GM12892 (cell line): ENCODE measurements at regions not wholly inside any gene's neighbourhood (a gene's known extent, or its start where the extent isn't known, plus 50 kb on each side); places are given as distances from the start of the nearest gene placed in this dataset.
"Not testable (repeated sequence)": the region's sequence is repeated elsewhere in the genome, so short reads cannot be mapped to it uniquely, and the experiment has no call there.

Experiments used
- DNase-seq: peaks from one replicate; pipeline ENCODE4 v3.0.0; 2011; ENCODE audit not compliant: insufficient read length
- FAIRE-seq: peaks from 2 replicates; lab custom pipeline; 2011; peaks lifted over from hg19 to GRCh38; lab: Jason Lieb, UNC
- POLR2A ChIP-seq: IDR thresholded peaks from 2 replicates; pipeline ENCODE4 v1.6.1; 2011; ENCODE audit warnings: low read depth, low read length, control low read depth
- POLR2AphosphoS5 ChIP-seq: IDR thresholded peaks from 2 replicates; pipeline ENCODE4 v1.6.1; 2011; ENCODE audit warnings: low read depth, low read length, control low read depth
- TAF1 ChIP-seq: IDR thresholded peaks from 2 replicates; pipeline ENCODE4 v1.6.1; 2011; ENCODE audit warnings: low read depth, mild to moderate bottlenecking, control low read depth, low read length, borderline replicate concordance

GRCh38 chr2:228771774-228772173 lies 499.3 kb downstream of the PID1 start:
- no peak for FAIRE-seq
- TF ChIP-seq TAF1 (no peak), POLR2AphosphoS5 (no peak), POLR2A (no peak)
- DNase-seq: no peak

GRCh38 chr2:228771315-228771714 lies 499.8 kb downstream of the PID1 start:
- no peak for FAIRE-seq
- TF ChIP-seq POLR2AphosphoS5: no peak
- TF ChIP-seq TAF1: no peak
- no peak for TF ChIP-seq POLR2A
- no peak for DNase-seq

GRCh38 chr2:228768818-228769217 lies 502.3 kb downstream of the PID1 start:
- DNase-seq (no peak), FAIRE-seq (no peak)

DNA sequence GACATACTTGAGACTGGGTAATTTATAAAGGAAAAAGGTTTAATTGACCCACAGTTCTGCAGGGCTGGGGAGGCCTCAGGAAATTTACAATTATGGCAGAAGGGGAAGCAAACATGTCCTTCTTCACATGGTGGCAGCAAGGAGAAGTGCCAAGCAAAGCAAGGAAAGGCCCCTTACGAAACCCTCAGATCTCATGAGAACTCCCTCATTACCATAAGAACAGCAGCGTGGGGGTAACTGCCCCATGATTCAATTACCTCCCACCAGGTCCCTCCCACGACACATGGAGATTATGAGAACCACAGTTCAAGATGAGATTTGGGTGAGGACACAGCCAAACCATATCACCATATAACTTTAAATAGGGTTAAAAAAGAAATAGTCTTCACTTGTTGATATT lies 502.9 kb downstream of the PID1 start:
- not testable (repeated sequence) for FAIRE-seq, DNase-seq

More at GRCh38 chr2:228768818-228769217, 502.3 kb downstream of the PID1 start:
- TF ChIP-seq POLR2AphosphoS5 (no peak), POLR2A (no peak)

GRCh38 chr2:228767196-228767595 lies 503.9 kb downstream of the PID1 start:
- FAIRE-seq (no peak), DNase-seq (no peak)
- TF ChIP-seq POLR2AphosphoS5 (no peak), TAF1 (no peak), POLR2A (no peak)

DNA sequence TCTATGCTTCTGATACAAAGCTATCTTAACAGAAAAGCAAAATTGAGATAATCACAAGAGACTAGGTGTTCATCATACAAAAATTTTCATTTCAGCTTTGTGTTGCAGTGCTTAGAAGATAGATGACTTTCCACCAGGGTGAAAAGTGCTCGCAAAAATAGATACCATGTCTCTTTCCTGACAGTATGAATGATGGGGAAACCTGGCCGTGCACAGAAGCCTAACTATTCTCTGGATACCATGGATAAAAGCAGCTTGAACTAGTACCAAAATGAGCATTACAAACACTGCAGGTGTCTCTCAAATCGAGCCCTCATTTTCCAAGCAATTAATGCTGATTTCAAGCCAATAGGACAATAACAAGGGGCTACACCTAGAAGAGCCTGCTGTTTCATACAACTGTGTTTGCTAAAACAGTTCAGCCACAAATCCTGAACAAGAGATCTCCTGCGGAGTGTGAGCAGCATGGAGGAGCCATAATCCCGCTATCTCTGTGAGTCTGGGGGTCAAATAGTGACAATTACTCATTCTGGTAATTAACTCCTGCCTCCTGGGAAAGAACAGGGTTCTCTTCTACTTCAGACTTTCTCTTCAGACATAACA lies 507.6 kb downstream of the PID1 start:
- no peak for FAIRE-seq
- DNase-seq: no peak
- TF ChIP-seq POLR2A (no peak), TAF1 (no peak)

DNA sequence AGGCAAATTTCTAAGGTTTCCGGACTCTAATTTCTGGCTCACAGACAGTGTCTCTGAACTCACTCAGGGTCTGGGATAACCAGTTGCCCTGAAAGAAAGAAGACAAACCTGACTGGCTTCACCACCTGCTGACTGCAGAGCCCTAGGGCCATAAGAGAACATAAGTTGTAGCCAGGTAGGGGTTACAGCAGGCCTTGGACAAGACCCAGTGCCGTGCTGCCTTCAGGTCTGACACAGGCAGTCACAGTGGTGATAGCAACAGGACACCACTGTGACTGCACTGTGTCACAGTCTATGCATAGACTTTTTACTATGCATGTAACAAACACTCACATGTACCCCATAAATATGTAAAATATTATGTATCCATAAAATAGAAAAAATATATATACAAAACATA lies 508.5 kb downstream of the PID1 start:
- no peak for TF ChIP-seq TAF1
- TF ChIP-seq POLR2A: no peak
- no peak for TF ChIP-seq POLR2AphosphoS5
- DNase-seq: no peak
- no peak for FAIRE-seq

DNA sequence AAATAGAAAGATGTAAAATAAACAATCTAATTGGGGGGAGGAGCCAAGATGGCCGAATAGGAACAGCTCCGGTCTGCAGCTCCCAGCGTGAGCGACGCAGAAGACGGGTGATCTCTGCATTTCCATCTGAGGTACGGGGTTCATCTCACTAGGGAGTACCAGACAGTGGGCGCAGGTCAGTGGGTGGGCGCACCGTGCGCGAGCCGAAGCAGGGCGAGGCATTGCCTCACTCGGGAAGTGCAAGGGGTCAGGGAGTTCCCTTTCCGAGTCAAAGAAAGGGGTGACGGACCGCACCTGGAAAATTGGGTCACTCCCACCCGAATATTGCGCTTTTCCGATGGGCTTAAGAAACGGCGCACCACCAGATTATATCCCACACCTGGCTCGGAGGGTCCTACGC lies 515.4 kb downstream of the PID1 start:
- not testable (repeated sequence) for FAIRE-seq

GRCh38 chr2:228747483-228747882 lies 523.6 kb downstream of the PID1 start:
- no peak for FAIRE-seq
- TF ChIP-seq POLR2A (no peak), POLR2AphosphoS5 (no peak), TAF1 (no peak)
- no peak for DNase-seq

More for the DNA sequence above, 515.4 kb downstream of the PID1 start:
- DNase-seq: not testable (repeated sequence)

DNA sequence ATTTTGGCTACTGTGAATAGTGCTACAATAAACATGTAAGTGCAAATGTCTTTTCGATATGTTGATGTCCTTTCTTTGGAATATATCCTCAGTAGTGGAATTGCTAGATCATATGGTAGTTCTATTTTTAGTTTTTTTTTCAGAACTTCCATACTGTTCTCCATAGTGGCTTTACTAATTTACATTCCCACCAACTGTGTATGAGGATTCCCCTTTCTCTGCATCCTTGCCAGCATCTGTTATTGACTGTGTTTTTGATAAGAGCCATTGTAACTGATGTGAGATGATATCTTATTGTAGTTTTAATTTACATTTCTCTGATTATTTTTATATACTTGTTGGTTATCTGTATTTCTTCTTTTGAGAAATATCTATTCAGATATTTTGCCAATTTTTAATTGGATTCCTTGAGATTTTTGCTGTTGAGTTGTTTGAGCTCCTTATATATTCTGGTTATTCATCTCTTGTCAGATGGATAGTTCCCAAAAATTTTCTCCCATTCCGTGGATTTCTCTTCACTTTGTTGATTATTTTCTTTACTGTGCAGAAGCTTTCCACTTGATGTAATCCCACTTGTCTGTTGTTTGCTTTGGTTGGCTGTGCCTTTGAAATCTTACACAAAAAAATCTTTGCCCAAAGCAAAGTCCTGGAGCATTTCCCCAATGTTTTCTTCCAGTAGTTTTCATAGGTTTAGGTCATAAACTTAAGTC lies 532.3 kb downstream of the PID1 start:
- TF ChIP-seq POLR2AphosphoS5: no peak
- TF ChIP-seq TAF1: no peak
- no peak for TF ChIP-seq POLR2A
- FAIRE-seq: no peak

GRCh38 chr2:228735697-228736096 lies 535.4 kb downstream of the PID1 start:
- no peak for TF ChIP-seq TAF1
- TF ChIP-seq POLR2AphosphoS5: no peak
- no peak for TF ChIP-seq POLR2A
- DNase-seq: no peak
- no peak for FAIRE-seq

More for the DNA sequence above, 532.3 kb downstream of the PID1 start:
- DNase-seq: no peak

DNA sequence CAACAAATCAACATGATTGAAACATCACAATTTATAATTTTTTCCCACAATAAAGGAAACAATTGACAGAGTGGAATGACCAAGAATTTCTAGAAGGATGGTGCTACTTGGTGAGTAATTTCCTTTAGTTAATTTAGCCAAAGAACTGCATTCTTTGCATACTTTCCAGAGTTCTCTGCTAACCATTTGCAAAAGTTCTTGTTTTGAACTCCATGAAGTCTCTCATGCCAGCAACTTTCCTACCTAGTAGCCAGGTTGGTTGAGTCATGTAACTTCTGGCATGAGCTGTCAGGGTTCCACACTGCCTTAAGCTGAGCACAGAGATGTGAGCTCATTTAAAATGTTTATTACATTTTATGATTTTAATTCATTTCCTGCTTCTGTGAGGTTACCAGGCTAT lies 539.6 kb downstream of the PID1 start:
- FAIRE-seq: no peak
- no peak for TF ChIP-seq POLR2A
- DNase-seq: no peak

- DNase-seq (no peak), FAIRE-seq (no peak)
- TF ChIP-seq POLR2AphosphoS5 (no peak), POLR2A (no peak)
Observed at GRCh38 chr2:228728961-228729360, 542.1 kb downstream of the PID1 start.
